NCI-H460 (cell line): ENCODE measurements at regions not wholly inside any gene's neighbourhood (a gene's known extent, or its start where the extent isn't known, plus 50 kb on each side); places are given as distances from the start of the nearest gene placed in this dataset.
A peak's percentile ranks its signal among the peaks of the same experiment; 100 is the strongest.

ENCODE experiments used
- DNase-seq: peaks from one replicate; pipeline ENCODE4 v3.0.0-alpha.2; 2016; ENCODE audit warnings: low read depth; ENCODE audit errors: extremely low read depth

GRCh38 chr4:83828601-83829000 is 292.7 kb downstream of the GPAT3 start:
- no peak for DNase-seq

- no peak for DNase-seq
Measured at GRCh38 chr4:83821493-83821892, 285.6 kb downstream of the GPAT3 start.

- no peak for DNase-seq
Measured at GRCh38 chr4:83819582-83819981, 283.7 kb downstream of the GPAT3 start.

- no peak for DNase-seq
Measured at GRCh38 chr4:83810428-83810827, 274.5 kb downstream of the GPAT3 start.

GRCh38 chr4:83809581-83809980 is 273.7 kb downstream of the GPAT3 start:
- DNase-seq: no peak

- no peak for DNase-seq
Measured at GRCh38 chr4:83793481-83793880, 257.6 kb downstream of the GPAT3 start.

- DNase-seq: no peak
Measured at GRCh38 chr4:83785891-83786290, 250.0 kb downstream of the GPAT3 start.

GRCh38 chr4:83783215-83783614 is 247.3 kb downstream of the GPAT3 start:
- DNase-seq: no peak

DNA sequence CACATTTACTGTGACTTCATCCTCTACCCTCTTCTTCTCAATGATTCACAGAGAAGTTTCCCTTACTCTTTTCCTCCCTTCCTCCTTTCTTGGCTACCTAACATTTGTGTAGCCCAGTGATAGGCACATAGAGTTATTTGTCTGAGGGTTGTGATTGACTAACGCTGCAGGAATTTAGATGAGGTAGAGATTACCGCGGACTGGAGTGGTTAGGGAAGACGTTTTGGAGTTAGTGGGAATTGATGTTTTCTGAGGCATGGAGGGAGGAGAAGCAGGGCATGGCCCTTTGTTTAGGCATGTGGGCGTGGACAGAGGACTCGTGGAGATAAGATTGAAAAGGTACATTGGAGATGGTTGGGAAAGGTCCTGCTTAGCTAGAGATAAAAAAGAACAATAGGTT is 246.7 kb downstream of the GPAT3 start:
- no peak for DNase-seq

- no peak for DNase-seq
Measured at GRCh38 chr4:83781434-83781833, 245.5 kb downstream of the GPAT3 start.

DNA sequence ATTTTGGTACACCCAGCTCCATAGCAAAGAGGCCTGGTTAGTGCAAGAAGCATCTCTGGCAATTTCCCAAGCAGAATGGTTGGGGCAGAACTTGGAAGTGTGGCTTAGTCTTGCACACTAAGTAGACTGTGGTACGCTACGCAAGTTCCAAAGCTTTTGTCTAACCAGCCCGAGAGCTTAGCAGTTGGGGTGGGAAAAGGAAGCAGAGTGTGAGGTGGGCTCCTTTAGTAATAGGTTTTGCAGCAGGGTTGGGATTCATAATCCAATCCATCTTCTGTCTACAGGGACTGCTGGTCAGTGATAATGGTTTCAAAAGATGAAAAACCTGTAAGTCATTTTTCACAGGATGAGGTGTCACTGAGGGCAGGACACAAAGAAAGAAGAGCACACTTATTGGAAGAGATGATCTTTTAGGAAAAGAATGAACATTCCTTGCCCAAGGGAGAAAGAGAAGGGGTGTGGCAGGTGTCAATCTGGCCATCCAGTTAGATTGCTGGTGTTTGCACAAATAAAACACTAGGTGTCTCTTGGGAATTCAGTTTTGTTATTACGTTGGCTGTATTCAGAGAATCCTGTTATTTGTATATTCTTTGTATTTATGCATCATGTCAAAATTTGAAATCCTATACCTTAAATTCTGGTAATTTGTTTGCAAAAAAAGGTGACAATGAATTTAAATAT is 244.3 kb downstream of the GPAT3 start:
- no peak for DNase-seq

- no peak for DNase-seq
Measured at GRCh38 chr4:83779103-83780052, 243.5 kb downstream of the GPAT3 start.

GRCh38 chr4:83772685-83773084 is 236.8 kb downstream of the GPAT3 start:
- DNase-seq: no peak

DNA sequence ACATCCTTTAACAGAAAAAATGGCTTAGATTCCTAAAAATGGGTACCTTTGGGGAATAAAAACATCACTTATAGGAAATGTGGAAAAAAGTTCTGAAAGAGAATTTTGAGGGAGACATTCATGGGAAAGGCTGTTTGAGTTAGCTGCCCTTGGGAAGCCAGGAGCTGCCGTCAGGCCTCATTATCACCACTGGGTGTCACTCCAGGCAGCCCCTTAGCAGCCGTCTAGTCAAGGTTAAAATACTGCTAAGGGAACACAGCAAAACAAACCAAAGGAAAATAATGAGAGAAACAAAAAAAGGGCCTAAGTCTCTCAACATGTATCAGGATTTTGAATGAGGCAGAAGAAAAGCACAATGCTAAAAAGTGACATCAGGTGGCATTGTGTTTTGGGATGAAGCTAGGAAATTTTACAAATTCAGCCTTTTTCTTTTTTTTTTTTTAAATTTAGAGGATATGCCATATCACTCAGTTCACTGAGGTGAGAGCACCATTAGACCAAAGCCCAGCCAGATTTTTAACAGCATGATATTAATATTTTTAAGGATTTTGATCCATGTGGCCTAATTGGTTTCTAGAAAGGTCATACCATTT is 235.3 kb downstream of the GPAT3 start:
- DNase-seq: peak; percentile 47

- no peak for DNase-seq
Measured at GRCh38 chr4:83768146-83768545, 232.2 kb downstream of the GPAT3 start.

DNA sequence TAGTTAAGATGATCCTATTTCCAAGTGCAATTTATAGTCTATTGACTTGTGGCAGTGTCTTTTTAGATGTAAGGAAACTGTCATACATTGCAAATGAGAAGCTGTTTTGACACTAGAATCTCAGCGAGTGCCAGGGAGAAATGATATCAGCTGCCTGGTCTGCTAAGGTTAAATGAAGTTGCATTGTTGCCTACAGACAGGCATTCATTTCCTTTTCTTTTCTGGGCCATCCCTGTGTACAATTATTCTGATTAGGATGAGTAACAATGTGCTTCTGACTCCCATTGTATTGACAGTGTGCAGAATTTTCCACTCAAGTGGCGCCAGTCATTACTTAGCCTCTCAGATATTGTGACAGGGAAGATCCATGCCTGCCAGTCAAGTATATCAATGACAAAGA is 231.2 kb downstream of the GPAT3 start:
- DNase-seq: no peak

DNA sequence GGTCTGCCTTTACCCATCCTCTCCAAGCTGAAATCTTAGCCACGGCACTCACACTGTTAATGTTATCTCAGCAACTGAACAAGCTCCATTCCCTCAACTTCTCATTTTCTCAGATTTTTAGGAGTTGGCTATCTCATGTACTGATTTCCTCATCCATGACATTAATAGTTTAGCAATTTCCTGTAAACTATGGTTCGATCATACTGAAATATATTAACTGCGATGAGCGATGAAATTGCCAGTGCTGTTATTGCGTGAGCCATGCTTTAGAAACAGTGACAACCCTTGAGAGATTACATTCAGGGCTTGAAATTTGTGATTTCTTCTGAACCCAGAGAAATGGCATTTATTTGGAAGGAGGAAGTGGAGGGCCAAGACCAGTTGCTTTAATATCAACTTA is 223.7 kb downstream of the GPAT3 start:
- no peak for DNase-seq

- no peak for DNase-seq
Measured at GRCh38 chr4:83758285-83758684, 222.4 kb downstream of the GPAT3 start.

GRCh38 chr4:83757121-83757621 is 221.3 kb downstream of the GPAT3 start:
- DNase-seq: no peak

DNA sequence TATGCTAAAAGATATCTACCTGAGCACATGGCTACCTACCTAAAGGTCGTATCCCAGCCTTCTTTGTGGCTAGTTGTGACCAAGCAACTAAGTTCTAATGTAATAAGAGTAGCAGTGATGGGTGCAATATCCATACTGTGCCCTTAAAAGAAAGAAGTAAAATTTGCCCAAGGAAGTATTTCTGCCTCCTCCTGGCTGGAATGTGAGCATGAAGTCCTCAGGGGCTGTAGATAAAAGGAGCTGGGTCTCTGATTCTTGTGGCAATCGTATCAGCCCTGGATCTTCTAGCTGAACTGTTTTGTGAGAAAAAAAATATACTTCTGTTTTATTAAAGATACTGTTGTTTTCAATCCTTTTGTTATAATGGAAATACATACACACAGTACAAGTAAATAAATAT is 217.4 kb downstream of the GPAT3 start:
- DNase-seq: no peak

DNA sequence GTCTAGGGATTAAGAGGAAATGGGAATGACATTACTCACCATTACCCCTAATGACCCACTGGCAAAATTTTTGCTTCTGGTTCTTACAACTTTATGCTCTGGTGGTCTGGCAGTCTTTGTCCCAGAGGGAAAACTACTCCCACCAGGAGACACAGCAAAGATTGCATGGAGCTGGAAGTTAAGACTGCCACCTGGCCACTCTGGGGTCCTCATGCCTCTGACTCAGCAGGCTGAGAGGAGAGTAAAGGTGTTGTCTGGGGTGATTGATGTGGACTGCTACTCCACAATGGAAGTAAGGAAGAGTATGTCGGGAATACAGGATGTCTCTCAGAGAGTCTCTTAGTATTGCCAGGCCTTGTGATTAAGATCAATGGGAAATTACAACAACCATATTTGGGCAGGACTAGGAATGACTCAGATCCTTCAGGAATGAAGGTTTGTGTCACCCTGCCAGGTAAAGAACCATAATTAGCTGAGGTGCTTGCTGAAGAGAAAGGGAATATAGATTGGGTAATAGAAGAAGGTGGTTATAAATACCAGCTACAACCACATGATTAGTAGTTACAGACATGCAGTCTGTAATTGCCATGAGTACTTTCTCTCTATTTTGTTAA is 215.5 kb downstream of the GPAT3 start:
- no peak for DNase-seq
